Calu3 (cell line): ENCODE measurements at regions not wholly inside any gene's neighbourhood (a gene's known extent, or its start where the extent isn't known, plus 50 kb on each side); places are given as distances from the start of the nearest gene placed in this dataset.

Source experiments
- BruUV-seq: library from RNA; stranded (reverse); fragments of 400-500 nt; replicated peaks from 2 replicates; lab custom pipeline; 2021; lab: Mats Ljungman, UMichigan
- CTCF ChIA-PET: fragments of 300-600 bp; sonication (Branson Sonifier 250); formaldehyde crosslinking; loops from one replicate; lab custom pipeline; 2022; ENCODE audit warnings: antibody characterized with exemption; lab: Charles Lee
- DNase-seq: peaks from one replicate; pipeline ENCODE4 v3.0.0; 2022
- H3K27ac Mint-ChIP-seq: one replicate; pipeline ENCODE4 v1.8.0; 2022; ENCODE audit warnings: mixed read lengths; ENCODE audit not compliant: unreplicated experiment
- H3K27me3 Mint-ChIP-seq: one replicate; pipeline ENCODE4 v1.8.0; 2022; ENCODE audit warnings: mixed read lengths; ENCODE audit not compliant: unreplicated experiment
- H3K36me3 Mint-ChIP-seq: one replicate; pipeline ENCODE4 v1.8.0; 2022; ENCODE audit warnings: mild to moderate bottlenecking, moderate library complexity, mixed read lengths; ENCODE audit not compliant: insufficient read depth, unreplicated experiment
- H3K4me1 Mint-ChIP-seq: one replicate; pipeline ENCODE4 v1.8.0; 2022; ENCODE audit warnings: mild to moderate bottlenecking, low read depth, mixed read lengths; ENCODE audit not compliant: unreplicated experiment
- H3K4me3 Mint-ChIP-seq: one replicate; pipeline ENCODE4 v1.8.0; 2022; ENCODE audit warnings: mild to moderate bottlenecking, low read depth, moderate library complexity, mixed read lengths; ENCODE audit not compliant: unreplicated experiment
- H3K9me3 Mint-ChIP-seq: one replicate; pipeline ENCODE4 v1.8.0; 2022; ENCODE audit warnings: low read depth, mixed read lengths; ENCODE audit not compliant: unreplicated experiment
- CTCF ChIP-seq: fragments of 200-600 bp; IDR thresholded peaks from one replicate; pipeline ENCODE4 v1.8.0; 2022; ENCODE audit warnings: antibody characterized with exemption; ENCODE audit not compliant: unreplicated experiment
- intact Hi-C: fragments of 100-400 bp; cut with micrococcal nuclease; formaldehyde crosslinking; loops from one replicate; pipeline ENCODE4 v1.10.0; 2022; ENCODE audit not compliant: unreplicated experiment

- BruUV-seq, result no TSS peak
- no peaks in the 10 kb centered on the region for H3K9me3 Mint-ChIP-seq
- no peak for TF ChIP-seq CTCF
- H3K27me3 Mint-ChIP-seq, result peaks cover 30% of the 10 kb centered on the region
- H3K4me3 Mint-ChIP-seq, result no peak overlapping the region
- no peak for DNase-seq
- H3K36me3 Mint-ChIP-seq, result no peaks in the 10 kb centered on the region
- no peaks in the 10 kb centered on the region for H3K4me1 Mint-ChIP-seq
- H3K27ac Mint-ChIP-seq, result no peak overlapping the region
- CTCF ChIA-PET, result interaction anchor here (1.7 kb wide), 1 partner anchor 12 kb away, joined by 3 read pairs; no protein-coding TSS in a partner anchor
- intact Hi-C loops, result no loop called here
Observed at GRCh38 chr9:7245976-7246580, 488.3 kb downstream of the KDM4C start.

GRCh38 chr9:7243838-7244237 lies 486.1 kb downstream of the KDM4C start:
- H3K4me3 Mint-ChIP-seq, result no peak overlapping the region
- no peaks in the 10 kb centered on the region for H3K4me1 Mint-ChIP-seq
- CTCF ChIA-PET, result no interaction called here
- no peak for DNase-seq
- no peaks in the 10 kb centered on the region for H3K36me3 Mint-ChIP-seq
- no TSS peak for BruUV-seq
- intact Hi-C loops, result no loop called here
- H3K9me3 Mint-ChIP-seq, result no peaks in the 10 kb centered on the region
- H3K27me3 Mint-ChIP-seq, result peaks cover 30% of the 10 kb centered on the region
- H3K27ac Mint-ChIP-seq, result no peak overlapping the region
- TF ChIP-seq CTCF, result no peak

DNA sequence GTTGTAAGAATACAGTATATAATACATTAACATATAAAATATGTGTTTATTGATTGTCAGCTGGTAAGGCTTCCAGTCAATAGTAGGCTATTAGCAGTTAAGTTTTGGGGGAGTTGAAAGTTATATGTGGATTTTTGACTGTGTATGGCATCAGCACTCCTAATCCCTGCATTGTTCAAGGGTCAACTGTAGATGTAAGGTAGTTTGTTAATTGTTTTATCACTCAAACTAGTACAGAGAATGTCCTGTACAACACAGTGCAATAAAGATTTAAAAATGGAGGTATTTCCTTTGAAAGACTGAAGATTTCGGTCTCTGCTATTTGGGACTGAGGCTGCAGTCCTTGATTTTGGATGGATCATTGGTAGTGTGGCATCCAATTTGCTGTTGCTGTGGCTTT lies 484.4 kb downstream of the KDM4C start:
- Mint-ChIP-seq H3K27me3 (peaks cover 30% of the 10 kb centered on the region), H3K9me3 (no peaks in the 10 kb centered on the region), H3K4me1 (no peaks in the 10 kb centered on the region), H3K4me3 (no peak overlapping the region), H3K36me3 (no peaks in the 10 kb centered on the region), H3K27ac (no peak overlapping the region)
- intact Hi-C loops, result no loop called here
- CTCF ChIA-PET, result no interaction called here
- no peak for TF ChIP-seq CTCF
- BruUV-seq, result no TSS peak
- no peak for DNase-seq

DNA sequence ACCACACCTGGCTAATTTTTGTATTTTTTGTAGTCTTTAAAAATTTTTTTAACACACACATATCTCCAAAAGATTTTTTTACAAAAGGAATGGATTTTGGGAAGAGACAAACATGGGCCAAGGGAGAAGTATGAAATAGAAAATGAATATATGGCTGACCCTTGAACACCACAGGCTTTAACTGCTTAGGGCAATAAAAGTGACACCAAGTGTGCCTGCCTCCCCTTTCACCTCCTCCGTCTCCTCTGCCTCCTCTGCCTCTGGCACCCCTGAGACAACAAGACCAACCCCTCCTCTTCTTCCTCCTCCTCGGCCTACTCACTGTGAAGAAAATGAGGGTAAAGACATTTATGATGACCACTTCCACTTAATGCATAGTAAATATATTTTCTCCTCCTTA lies 483.9 kb downstream of the KDM4C start:
- Mint-ChIP-seq H3K9me3 (no peaks in the 10 kb centered on the region), H3K27ac (no peak overlapping the region), H3K27me3 (peaks cover 30% of the 10 kb centered on the region), H3K36me3 (no peaks in the 10 kb centered on the region), H3K4me1 (no peaks in the 10 kb centered on the region), H3K4me3 (no peak overlapping the region)
- no peak for TF ChIP-seq CTCF
- intact Hi-C loops, result no loop called here
- DNase-seq, result no peak
- no TSS peak for BruUV-seq
- CTCF ChIA-PET, result no interaction called here
